GM20000 (cell line): ENCODE measurements at regions not wholly inside any gene's neighbourhood (a gene's known extent, or its start where the extent isn't known, plus 50 kb on each side); places are given as distances from the start of the nearest gene placed in this dataset.

Source experiments
- DNase-seq: peaks from one replicate; pipeline ENCODE4 v3.0.0; 2012; ENCODE audit warnings: low spot score
- CTCF ChIP-seq: IDR thresholded peaks from 2 replicates; pipeline ENCODE4 v1.5.1; 2012; ENCODE audit warnings: mild to moderate bottlenecking, control low read depth; ENCODE audit errors: extremely low read depth, missing control alignments

DNA sequence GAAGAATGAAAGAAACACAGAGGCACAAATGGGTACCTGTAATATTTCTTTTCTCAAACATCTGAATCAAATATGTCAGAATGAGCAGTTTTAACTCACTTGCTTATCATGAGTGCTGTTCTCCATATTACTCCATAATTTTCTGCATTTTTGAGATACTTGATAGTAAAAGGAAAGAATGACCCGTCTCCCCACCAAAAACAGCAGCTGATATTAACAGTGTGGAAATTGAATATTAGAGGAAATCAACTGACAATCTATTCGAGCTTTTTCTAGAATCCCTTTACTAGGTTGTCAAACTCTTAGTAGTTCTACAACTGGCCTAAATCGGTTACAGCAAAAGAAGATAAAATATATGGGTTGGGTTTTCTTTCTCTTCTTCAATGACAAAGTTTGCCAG is 49.9 kb upstream of the HELT start:
- no peak for DNase-seq
- no peak for TF ChIP-seq CTCF
